Activated CD4-positive, alpha-beta T cell treated with anti-CD3 and anti-CD28 coated beads, Interleukin-2, Interleukin-4, amounts not matched to agents 100 ng/mL and 50 ng/mL, durations not matched to agents 16 hours and 8 hours (primary cell): ENCODE measurements at regions not wholly inside any gene's neighbourhood (a gene's known extent, or its start where the extent isn't known, plus 50 kb on each side); places are given as distances from the start of the nearest gene placed in this dataset.
"Not testable (repeated sequence)": the region's sequence is repeated elsewhere in the genome, so short reads cannot be mapped to it uniquely, and the experiment has no call there.

ENCODE experiments used
- DNase-seq: peaks from one replicate; pipeline ENCODE4 v3.0.0-alpha.2; 2020; ENCODE audit warnings: low spot score

DNA sequence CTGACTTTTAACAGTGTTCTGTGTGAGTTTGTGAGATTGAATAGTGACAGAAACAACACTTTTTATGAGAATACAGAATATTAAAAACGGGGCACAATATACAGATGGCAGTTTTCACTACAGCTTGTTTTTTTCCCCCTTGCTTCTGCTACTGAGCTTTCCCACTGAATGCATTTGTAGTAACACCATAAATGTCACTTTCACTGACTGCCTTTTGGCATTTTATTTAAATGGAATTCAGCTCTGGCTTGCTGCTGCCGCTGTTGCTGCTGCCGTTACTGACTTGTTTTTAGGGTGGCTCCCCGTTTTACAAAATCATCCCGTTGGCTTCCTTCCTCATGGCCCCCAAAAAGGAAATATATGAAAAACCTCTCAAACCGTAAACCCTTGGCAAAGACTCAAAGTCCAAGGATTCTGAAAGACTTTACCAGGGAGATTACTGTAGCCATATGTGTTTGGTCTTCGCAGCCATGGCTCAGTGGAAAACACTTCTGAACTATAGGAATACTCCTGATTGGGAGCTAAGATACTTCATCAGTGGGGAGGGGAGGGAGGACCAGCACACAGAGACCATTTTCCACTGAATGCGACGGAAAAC lies 151.0 kb downstream of the NUF2 start:
- no peak for DNase-seq

DNA sequence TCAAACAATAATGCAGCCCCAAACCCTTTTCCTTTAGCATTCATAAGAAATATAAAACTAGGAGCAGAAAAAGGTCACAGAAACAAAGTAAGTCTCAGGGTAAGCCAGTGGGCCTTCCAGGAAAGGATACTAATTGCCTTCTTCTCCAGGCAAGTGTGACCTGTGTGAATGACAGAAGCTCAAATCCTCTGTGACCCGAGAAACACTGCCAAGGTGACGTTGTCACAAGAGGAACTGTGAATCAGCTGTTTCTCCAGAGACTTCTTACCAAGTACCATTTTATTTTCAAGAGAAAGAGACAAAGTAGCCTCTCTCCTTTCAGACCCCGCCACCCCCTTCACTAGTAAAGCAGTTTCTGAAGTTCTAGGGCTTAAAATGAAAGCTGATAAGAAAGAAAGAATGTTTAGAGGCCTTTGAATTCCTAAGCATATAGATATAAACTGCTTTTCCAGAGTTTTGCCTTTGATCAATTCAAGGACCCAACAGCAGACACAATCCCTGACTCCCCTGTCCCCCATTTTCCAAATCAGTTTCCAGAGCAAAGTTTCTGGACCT lies 155.6 kb downstream of the NUF2 start:
- DNase-seq, result no peak

DNA sequence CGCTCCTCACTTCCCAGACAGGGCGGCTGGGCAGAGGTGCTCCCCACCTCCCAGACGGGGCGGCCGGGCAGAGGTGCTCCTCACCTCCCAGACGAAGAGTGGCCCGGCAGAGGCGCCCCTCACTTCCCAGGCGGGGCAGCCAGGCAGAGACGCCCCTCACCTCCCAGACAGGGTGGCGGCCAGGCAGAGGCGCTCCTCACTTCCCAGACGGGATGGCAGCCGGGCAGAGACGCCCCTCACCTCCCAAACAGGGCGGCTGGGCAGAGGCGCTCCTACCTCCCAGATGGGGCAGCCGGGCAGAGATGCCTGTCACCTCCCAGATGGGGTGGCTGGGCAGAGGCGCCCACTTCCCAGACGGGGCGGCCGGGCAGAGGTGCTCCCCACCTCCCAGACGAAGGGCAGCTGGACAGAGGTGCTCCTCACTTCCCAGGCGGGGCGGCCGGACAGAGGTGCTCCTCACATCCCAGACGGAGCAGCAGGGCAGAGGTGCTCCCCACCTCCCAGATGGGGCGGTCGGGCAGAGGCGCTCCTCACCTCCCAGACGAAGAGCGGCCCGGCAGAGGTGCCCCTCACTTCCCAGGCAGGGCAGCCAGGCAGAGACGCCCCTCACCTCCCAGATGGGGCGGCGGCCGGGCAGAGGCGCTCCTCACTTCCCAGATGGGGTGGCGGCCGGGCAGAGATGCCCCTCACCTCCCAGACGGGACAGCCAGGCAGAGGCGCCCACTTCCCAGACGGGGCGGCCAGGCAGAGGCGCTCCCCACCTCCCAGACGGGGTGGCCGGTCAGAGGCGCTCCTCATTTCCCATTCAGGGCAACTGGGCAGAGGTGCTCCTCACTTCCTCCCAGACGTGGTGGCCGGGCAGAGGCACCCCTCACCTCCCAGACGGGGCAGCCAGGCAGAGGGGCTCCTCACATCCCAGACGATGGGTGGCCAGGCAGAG lies 176.9 kb downstream of the NUF2 start:
- not testable (repeated sequence) for DNase-seq

DNA sequence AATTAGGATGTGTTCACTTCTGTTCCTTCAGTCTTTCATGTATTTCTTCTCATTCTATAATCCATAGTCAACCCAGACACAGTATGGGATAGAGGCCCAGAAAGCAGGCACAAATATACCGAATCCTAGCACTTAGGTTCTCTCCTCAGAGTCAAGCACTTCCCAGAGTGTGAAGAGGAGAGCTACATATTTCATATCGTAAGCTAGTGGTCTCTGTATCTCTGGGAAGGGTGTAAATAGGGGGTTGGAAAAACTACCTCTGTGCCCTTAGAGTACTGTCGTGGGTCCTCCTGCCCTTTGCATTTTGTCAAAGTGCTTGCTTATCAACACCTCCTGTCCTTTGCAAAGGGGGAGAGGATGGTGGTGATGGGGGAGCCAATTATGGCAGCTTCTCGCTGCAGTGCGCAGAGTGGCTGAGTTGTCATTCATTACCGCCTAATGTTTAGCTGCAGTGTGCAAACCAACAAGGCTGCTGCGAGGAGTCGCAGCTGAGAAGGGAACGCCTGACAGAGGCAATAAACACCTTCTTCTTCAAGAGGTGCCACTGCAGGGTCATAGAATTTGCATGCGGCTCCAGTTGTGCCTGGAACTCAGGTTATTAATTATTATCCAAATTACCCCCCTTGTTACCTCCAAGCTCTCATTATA lies 182.7 kb downstream of the NUF2 start:
- no peak for DNase-seq

DNA sequence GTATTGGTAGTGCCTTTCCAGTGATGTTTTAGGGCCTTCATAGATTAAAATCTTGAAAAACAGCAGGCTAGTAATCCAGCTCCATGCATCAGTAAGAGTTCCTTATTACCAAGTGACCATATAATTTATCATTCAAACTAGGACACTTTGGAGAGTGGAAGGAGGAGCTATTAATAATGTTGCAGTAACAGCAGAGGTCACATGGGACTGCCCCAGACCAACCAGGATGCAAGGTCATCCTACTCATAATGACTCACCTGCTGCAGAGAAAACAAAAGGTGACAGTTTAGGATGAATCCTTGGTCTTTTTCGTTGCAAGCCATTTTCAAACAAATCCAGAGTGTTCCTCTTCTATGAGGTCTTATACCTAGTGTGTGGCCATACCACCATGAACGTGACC lies 187.4 kb downstream of the NUF2 start:
- DNase-seq, result no peak

DNA sequence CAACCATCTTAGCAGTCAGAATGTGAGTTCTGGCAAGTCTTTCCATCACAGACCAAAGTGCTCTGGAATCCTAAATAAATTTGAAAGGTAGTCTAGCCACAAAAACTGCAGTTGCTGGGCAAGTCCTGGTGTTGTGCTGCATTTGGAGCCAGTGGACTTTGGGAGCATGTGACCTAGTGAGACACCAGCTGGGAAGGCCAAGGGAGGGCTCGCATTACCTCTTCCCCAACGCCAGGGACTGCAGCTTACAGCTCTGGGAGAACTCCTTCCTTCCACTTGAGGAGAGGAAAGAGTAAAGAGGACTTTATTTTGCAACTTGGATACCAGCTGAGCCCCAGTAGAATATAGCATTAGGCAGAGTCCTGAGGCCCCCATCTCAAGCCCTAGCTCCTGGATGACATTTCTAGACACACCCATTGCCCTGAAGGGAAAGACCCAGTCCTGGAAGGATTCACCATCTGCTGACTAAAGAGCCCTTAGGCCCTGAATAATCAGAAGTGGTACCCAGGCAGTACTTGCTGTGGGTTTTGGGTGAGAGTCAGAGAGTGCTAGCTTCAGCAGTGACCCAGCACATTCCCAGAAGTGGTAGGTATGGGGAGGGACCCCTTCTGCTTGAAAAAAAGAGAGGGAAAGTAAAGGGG lies 190.7 kb downstream of the NUF2 start:
- DNase-seq, result no peak

DNA sequence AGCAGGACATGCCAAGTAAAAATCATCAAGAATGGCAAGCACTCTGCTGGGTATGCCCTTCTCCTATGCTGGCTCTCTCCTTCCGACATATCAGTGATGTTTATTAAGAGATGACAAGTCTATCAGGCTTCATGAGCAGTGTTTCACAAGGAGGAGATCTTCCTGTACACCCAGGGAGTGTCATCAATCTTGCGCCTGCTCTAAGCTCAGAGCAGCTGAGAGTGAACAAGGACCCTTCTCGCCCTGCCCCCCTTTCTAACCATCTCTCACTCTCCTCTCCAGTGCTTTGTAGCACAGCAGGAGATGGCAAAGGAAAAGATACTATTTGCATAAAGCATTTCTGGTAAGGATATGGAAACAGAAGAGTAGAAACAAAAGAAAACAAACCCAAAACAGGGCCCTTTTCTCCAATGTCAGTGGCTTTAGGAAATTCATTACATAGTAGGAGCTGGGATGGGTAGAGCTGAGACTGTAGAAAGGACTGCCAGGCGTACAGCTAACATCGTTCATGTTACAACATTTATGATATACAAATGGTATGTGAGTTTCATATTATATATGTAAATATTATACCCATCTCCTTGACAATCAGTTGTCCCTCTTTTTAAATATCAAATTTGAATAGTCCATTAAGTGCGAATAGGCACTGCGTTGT lies 201.7 kb downstream of the NUF2 start:
- no peak for DNase-seq

DNA sequence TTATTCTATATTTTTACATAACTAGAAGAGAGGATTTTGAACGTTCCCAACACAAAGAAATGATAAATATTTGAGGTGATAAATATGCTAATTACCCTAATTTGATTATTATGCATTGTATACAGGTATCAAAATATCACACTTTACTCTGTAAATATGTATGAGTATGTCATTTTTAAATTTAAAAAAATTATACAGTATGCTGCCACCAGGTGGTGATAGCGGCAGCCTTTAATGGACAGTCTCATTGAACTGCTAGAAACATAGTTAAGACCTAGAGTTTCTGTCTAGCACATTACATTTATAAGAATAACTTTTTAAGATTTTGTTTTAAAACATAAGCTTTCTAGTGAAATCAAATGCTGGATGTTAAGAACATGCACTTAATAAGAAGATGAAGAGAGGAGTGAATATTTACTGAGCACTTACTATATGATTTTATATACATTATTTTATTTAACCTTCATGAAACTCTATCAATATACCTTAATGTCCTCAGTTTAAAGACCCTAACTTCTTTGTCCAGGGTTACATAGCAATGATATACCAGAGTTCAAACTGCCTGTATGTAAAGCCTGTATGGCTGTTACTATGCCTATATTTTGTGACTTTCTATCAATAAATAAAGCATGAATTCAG lies 207.1 kb downstream of the NUF2 start:
- DNase-seq, result peak; percentile 32

DNA sequence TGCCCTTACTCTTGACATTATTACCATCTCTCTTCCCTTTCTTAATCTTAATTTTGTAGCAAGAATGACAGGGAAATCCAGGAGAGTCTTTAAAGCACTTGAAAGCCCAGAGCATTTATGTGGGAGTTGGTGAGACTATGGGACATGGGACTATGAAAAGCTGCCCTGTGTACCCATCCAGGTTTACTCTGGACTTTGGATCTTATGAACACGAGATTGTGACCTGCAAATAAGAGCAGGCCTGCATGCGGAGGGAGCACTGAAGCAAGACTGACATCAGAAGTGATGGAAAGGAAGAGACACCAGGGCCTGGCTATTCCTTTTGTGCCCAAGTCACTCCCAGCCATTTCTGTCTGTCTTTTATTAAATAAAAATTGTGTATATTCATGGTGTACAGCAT lies 209.6 kb downstream of the NUF2 start:
- DNase-seq, result no peak

DNA sequence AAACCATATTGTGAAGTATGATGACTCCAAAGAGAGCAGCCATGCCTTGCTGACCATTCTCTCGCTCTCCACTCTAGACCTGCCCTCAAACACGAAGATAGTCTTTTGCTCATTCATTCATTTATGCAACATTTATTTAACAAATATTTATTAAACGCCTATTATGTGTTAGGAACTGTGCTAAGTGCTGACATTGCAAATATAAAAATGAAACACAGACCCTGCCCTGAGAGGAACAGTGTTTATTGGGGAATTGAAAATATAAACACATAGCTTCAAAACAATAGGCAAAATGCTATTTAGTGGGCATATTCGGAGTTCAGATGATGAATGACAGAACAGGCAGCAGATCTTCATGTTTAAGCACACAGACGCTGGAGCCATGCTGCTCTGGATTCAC lies 213.6 kb downstream of the NUF2 start:
- no peak for DNase-seq

DNA sequence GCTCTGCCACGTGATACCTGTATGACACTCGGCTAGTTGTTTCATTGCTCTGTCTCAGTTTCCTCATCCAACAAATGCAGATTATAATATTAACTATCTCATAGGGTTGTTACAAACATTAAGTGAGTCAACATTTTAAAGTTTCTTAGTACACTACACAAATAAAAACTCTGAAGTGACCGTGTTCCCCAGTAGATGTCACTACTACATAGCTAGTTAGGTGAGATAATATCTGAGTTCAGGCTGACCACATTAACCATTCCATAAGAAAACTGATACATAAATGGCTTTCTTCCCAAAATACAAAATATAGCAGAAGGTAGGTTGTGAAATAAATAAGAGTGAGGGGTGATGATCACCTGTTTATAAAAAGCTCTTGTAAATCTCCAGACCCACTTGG lies 214.1 kb downstream of the NUF2 start:
- DNase-seq, result no peak

DNA sequence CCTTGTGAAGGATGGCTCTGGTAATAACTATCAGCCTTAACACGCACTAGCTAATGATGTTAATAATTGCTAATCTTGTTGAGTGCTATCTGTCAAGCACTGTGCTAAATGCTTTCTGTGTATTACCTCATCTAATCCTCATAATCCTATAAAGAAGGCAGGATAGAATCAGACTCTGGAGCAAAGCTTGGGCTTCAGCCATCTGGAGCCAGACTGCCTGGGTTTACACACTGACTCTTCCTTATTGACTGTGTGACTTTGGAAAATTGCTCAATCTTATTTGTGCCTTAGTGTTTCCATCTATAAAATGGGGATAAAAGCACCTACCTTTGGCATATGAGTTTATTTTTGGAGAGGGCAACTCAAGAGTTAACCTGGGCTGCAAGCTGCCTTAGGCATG lies 216.1 kb downstream of the NUF2 start:
- no peak for DNase-seq

DNA sequence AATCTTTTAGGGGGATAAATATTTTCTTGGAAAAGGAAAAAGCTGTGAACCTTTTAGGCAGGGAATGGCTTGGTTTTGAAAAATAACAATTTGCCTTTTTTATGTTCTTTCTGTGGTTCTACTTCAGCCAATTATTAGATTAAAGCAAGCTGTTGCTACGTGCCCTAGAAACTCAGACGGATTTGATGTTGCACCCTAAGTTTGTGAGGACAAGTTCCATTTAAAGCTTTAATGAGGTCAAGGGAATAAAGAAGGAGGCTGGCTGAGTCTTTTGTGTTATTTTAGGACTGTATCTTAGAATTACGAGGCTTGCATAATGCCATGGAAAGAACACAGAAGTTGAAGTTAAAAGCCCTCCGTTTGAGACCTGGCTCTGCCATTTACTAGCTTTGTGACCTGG lies 216.9 kb downstream of the NUF2 start:
- no peak for DNase-seq

DNA sequence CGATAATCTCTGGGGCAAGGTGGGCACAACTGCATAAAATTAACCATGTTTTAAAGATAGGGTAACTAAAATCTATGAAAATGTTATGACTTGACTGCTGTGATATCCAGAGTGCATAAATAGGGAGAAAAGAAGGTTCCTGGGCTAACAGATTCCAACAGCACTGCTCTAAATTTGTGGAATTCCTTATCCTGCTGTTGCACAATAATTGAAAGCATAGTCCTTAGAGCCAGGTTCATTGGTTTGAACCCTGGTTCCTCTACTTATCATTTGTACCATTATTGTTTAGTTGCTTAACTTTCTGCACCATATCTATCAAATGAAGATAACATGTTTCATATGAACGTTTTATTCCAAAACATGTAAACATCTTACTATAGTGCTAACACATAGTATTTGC lies 219.0 kb downstream of the NUF2 start:
- no peak for DNase-seq

DNA sequence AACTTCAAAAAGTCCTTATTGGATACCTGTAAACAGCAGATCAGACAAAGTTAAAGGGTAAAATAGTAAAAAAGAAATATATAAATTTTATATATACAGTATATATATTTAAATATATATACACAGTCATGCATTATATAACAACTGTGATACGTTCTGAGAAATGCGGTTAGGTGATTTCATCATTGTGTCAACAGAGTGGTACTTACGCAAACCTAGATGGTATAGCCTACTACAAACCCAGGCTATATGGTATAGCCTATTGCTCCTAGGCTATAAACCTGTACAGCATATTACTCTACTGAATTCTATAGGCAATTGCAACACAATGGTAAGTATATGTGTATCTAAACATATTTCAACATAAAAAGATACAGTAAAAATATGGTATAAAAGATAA lies 222.7 kb downstream of the NUF2 start:
- no peak for DNase-seq

DNA sequence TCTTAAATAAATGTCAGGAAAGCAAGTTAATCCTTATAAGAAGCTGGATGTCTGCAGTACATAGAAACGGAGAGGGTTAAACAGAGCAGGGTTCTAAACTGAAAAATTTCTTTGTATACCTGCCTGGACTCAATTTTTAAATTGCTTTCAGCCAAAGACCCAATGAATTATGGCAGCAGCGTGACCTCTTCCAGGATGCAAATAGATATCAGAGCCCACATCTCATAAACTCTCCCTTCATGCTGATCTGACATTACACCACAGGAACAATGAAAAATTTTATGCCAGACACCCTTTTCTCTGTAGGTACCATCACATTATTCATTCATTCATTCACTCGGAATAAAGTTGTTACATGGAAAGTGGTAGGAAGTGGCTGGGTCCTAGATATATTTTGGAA lies 236.4 kb downstream of the NUF2 start:
- DNase-seq, result no peak

DNA sequence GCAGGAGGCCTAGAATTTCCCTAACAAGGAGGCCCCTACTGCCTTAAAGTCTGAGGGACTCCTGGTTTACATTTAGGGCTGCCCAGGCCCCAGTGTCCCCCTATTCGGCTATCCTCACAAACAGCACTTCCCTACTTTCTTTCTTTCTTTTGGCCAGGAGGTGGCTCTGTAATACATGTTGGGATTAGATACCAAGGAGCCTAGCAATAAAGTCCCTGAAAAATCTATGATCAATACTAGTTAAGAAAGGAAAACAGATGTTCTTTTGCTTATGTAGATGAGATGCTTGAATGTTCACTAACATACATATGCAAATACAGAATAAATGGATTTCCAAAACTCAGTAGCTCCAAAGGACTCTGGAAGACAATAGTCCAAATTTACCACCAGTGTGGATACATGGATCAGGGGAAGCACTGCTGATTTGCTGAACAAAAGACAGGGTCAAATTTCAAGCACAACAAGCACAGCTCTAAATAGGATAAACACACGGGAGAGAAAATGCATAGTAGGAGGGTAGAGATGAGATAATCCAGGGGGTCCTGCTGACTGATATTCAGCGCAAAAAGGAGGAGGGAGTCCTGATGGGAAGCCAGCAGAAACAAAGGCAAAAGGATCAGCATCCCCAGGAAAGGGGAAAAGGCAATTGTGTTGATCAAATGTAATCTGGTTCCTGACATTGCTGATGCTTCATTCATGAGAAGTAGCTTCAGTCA lies 240.0 kb downstream of the NUF2 start:
- no peak for DNase-seq

DNA sequence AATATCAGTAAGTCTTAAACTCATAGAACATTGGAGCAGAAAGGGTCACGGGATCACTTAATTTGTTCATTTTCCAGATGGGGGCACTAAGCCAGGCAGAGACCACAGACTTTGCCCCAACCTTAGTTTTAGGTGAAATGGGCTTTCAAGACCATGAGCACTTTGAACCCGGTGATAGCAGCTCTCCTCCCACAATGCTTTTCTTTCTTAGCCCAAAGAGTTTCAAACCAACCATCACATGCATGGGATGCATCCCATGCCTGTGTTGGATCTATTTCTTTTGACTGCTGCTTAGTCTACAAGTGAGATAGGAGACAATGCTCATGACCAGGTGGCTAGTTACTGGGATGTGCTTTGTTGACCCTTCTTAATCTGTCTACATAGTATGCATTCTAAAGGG lies 240.6 kb downstream of the NUF2 start:
- DNase-seq, result no peak

DNA sequence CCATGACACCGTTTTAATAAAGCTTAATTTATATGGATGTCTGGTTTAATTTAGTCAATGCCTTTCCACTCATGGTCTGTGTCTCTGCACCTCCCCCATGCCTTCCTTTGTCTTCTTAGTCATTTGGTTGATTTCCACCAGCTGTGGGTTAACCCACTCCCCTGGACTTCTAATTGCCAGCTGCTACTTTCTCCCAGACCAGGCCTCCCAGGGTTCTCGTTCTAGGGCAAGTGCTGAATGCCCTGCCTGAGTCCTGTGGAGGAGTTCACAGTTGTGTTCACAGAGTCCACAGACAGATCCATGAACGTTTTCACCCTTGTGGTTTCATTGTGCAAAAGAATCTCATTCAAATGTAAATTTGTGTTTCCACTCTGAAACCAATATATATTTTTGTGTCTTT lies 243.4 kb downstream of the NUF2 start:
- DNase-seq, result no peak

DNA sequence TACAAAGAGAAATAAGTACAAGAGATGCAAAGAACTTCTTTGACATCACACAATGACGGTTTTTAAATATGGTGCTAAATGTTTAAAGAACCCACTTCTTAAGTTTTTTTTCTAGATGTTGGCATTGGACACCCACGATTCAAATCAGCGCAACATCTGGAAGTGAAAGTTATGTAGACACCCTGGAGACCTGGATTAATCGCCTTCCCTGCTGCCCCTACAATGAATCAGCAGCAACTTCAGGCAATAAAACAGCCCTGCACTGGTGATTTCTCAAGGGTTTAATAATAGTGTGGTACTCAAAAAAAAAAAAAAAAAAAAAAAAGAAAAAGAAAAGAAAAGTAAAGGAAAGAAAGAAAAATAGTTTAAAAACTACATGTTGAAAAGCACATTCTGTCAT lies 248.3 kb downstream of the NUF2 start:
- no peak for DNase-seq

DNA sequence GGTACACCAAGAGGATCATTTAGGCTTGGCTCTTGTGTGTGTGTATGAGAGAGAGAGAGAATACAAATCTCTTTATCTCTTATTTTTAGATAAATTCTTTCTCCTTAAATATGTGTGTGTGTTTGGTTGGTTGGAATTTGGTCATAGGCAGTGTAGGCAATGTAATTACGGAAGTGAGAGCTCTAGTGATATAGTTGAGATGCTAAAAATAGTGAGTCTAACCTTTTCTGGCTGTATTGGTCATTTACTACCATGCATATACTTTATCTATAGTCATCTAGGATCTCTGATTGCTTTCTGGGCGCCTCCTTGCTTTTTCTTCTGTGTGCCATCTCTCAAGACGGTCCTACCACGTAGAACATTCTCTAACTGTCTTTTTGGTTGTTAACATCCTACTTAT lies 250.2 kb downstream of the NUF2 start:
- DNase-seq, result no peak
